ENCODE measurements at regions not wholly inside any gene's neighbourhood (a gene's known extent, or its start where the extent isn't known, plus 50 kb on each side); places are given as distances from the start of the nearest gene placed in this dataset.

DNA sequence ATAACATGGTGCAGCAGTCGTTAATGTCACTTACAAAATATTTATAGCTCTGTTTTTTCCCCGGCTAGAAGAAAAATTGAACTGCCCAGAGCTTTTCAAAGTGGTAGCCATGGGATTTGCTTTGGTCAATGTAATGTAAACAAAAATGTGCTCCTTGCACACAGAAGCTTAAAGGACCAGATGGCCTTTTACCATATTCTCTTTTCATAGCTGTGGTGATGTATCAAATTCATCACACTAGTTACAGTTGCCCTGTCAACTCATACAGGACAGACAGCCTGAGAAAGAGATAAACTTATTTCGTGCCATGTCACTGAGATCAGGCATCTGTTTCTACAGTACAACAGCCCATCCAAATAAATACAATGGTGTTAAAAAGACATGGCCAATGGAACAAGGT, 368.1 kb upstream of the CDH19 start:
- Mint-ChIP-seq H3K36me3 (ENCODE audit: insufficient read depth in 1 of 3, low read depth in 3 of 3) (no peaks in the 10 kb centered on the region), H3K4me1 (peaks cover 13 to 15% of the 10 kb centered on the region in 2 experiments), H3K27ac (no peak overlapping the region), H3K9me3 (no peaks in the 10 kb centered on the region), H3K4me3 (no peak overlapping the region), H3K27me3 (ENCODE audit: low read depth) (no peaks in the 10 kb centered on the region)
- Histone ChIP-seq H3K9ac (ENCODE audit: extremely low read depth, insufficient read length, low read length) (no peak overlapping the region), H3K14ac (ENCODE audit: insufficient read depth, low read length) (no peak overlapping the region), H3K56ac (ENCODE audit: insufficient read length, low read depth, low read length) (no peak overlapping the region), H3K18ac (ENCODE audit: insufficient read length, low read depth, low read length) (no peak overlapping the region), H4K91ac (ENCODE audit: insufficient read length, low read depth, low read length) (no peak overlapping the region), H3K27ac (ENCODE audit: insufficient read length, low read depth, low read length) (no peak overlapping the region), H4K20me1 (ENCODE audit: control insufficient read depth, insufficient read depth, insufficient read length) (no peaks in the 10 kb centered on the region), H3K27me3 (ENCODE audit: insufficient read depth, low read length) (no peaks in the 10 kb centered on the region), H3K9me3 (ENCODE audit: control insufficient read depth, low read depth, low read length) (no peaks in the 10 kb centered on the region), H4K5ac (ENCODE audit: insufficient read length, low read depth, low read length) (no peak overlapping the region), H3T11ph (ENCODE audit: low read length) (no peak overlapping the region), H3K4me1 (ENCODE audit: insufficient read depth, low read length) (no peaks in the 10 kb centered on the region), H3K4me2 (ENCODE audit: insufficient read depth, insufficient read length, low read length) (no peak overlapping the region), H2AK5ac (ENCODE audit: insufficient read length, low read length) (no peak overlapping the region), H4K8ac (replicated peaks; ENCODE audit: insufficient read length, low read depth, low read length) (no peak overlapping the region), H2BK20ac (ENCODE audit: low read depth, low read length, poor library complexity, severe bottlenecking) (no peak overlapping the region), H3K23ac (ENCODE audit: insufficient read length, low read depth, low read length) (no peak overlapping the region), H3K4ac (ENCODE audit: low read depth, low read length) (no peak overlapping the region), H3K23me2 (ENCODE audit: insufficient read length, low read depth, low read length, poor library complexity, severe bottlenecking) (no peaks in the 10 kb centered on the region), H2BK12ac (ENCODE audit: insufficient read length, low read depth, low read length) (no peak overlapping the region), H2BK120ac (ENCODE audit: low read depth, low read length, poor library complexity, severe bottlenecking) (no peak overlapping the region), H2AFZ (ENCODE audit: low read length) (no peak overlapping the region), H3K79me2 (ENCODE audit: insufficient read depth, low read length) (no peaks in the 10 kb centered on the region), H2BK5ac (ENCODE audit: insufficient read length, low read length) (no peak overlapping the region), H3K79me1 (ENCODE audit: insufficient read depth, low read depth, low read length, poor library complexity, severe bottlenecking) (no peaks in the 10 kb centered on the region), H2BK15ac (ENCODE audit: low read depth, low read length) (no peak overlapping the region)
- DNase-seq = no peak
- no peak for TF ChIP-seq CTCF (conservative IDR thresholded peaks at IDR 0.05)
- no CpG with 5 or more reads among the region's 3 CpGs for WGBS (ENCODE audit: extremely low coverage, insufficient read length, low lambda C conversion rate)
